ENCODE measurements at regions not wholly inside any gene's neighbourhood (a gene's known extent, or its start where the extent isn't known, plus 50 kb on each side); places are given as distances from the start of the nearest gene placed in this dataset.

GRCh38 chr12:118527310-118527709 is 151.0 kb downstream of the SUDS3 start:
- no peak for DNase-seq
- H3K4me1 ChIP-seq (ENCODE audit: insufficient read depth) = peaks cover 2% of the 10 kb centered on the region
- H3K27ac ChIP-seq = no peak overlapping the region

DNA sequence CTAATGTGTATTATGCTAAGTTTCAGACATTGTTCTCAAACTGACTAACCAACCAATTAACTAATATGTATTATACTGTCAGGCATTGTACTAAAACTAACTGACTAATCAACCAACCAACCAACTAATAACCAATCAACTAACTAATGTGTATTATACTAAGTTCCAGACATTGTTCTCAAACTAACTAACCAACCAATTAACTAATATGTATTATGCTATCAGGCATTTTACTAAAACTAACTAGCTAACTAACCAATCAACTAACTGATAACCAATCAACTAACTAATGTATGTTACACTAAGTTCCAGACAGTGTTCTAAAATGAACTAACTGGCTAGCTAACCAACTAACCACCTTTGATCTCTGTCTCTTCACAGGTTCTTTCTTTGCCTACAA is 152.3 kb downstream of the SUDS3 start:
- peaks cover 2% of the 10 kb centered on the region for H3K4me1 ChIP-seq (ENCODE audit: insufficient read depth)
- intact Hi-C loops (cut with DNase I) = no loop called here
- no peak overlapping the region for H3K4me3 ChIP-seq
- no peaks in the 10 kb centered on the region for H3K36me3 ChIP-seq
- H3K9me3 ChIP-seq = no peaks in the 10 kb centered on the region
- no peak for DNase-seq
- no peak for TF ChIP-seq EP300 (IDR thresholded peaks at IDR 0.05)
- H3K27me3 ChIP-seq = no peaks in the 10 kb centered on the region
- H3K27ac ChIP-seq = no peak overlapping the region

More at GRCh38 chr12:118527310-118527709, 151.0 kb downstream of the SUDS3 start:
- Histone ChIP-seq H3K36me3 (no peaks in the 10 kb centered on the region), H3K27me3 (no peaks in the 10 kb centered on the region), H3K4me3 (no peak overlapping the region), H3K9me3 (no peaks in the 10 kb centered on the region)
- TF ChIP-seq EP300 (IDR thresholded peaks at IDR 0.05) (no peak), POLR2A (IDR thresholded peaks at IDR 0.05) (no peak)
- TF ChIP-seq, protein P1, sequence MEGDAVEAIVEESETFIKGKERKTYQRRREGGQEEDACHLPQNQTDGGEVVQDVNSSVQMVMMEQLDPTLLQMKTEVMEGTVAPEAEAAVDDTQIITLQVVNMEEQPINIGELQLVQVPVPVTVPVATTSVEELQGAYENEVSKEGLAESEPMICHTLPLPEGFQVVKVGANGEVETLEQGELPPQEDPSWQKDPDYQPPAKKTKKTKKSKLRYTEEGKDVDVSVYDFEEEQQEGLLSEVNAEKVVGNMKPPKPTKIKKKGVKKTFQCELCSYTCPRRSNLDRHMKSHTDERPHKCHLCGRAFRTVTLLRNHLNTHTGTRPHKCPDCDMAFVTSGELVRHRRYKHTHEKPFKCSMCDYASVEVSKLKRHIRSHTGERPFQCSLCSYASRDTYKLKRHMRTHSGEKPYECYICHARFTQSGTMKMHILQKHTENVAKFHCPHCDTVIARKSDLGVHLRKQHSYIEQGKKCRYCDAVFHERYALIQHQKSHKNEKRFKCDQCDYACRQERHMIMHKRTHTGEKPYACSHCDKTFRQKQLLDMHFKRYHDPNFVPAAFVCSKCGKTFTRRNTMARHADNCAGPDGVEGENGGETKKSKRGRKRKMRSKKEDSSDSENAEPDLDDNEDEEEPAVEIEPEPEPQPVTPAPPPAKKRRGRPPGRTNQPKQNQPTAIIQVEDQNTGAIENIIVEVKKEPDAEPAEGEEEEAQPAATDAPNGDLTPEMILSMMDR (IDR thresholded peaks at IDR 0.05) = no peak
- intact Hi-C loops (cut with DNase I) = no loop called here
- WGBS, 3 donors = 93 to 97% (median 93%) methylated on average over 4 of the region's 4 CpGs

- no peaks in the 10 kb centered on the region for H3K9me3 ChIP-seq
- intact Hi-C loops (cut with DNase I) = no loop called here
- DNase-seq = no peak
- TF ChIP-seq EP300 (IDR thresholded peaks at IDR 0.05) = no peak
- TF ChIP-seq, protein P1 (IDR thresholded peaks at IDR 0.05) = no peak
- no peak for TF ChIP-seq POLR2A (IDR thresholded peaks at IDR 0.05)
- H3K27me3 ChIP-seq = no peaks in the 10 kb centered on the region
- peaks cover 2% of the 10 kb centered on the region for H3K4me1 ChIP-seq (ENCODE audit: insufficient read depth)
- WGBS, 3 donors = 68 to 69% (median 68%) methylated on average over 3 of the region's 3 CpGs
- H3K4me3 ChIP-seq = no peak overlapping the region
- no peak overlapping the region for H3K27ac ChIP-seq
- H3K36me3 ChIP-seq = no peaks in the 10 kb centered on the region
These were observed 157.6 kb downstream of the SUDS3 start for GRCh38 chr12:118534003-118534402.

DNA sequence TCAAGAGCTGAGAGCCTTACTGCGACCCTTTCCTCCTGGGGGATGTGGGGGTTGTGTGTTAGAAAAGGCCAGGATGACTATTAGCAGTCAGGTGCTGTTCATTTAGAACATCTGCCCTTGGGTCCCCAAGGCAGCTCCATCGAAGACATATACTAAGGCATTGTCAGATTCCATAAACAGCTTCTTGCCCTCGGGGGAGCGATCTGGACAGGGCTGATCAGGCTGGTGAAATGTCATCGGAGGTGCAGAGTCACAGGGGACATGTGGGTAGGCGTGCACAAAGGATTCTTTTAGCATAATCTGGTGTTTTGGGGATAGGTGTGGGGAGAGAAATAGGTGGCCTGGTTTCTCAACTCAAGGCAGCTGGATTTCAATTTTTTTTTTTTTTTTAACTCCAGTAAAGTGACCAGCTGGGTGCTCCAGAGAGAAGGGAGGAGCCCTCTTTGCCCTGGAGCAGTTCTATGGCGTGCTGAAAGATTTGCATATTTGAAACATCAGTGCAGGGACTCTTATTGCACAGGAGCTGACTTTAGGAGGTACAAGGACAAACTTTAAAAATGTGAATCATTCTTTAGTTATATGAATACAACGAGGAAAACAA is 160.1 kb downstream of the SUDS3 start:
- H3K4me1 ChIP-seq (ENCODE audit: insufficient read depth) = peaks cover 2% of the 10 kb centered on the region
- no peak overlapping the region for H3K27ac ChIP-seq
- no peaks in the 10 kb centered on the region for H3K9me3 ChIP-seq
- no peak for DNase-seq
- intact Hi-C loops (cut with DNase I) = no loop called here
- no peak overlapping the region for H3K4me3 ChIP-seq
- TF ChIP-seq, protein P1 (IDR thresholded peaks at IDR 0.05) = no peak
- TF ChIP-seq EP300 (IDR thresholded peaks at IDR 0.05) = no peak
- no peak for TF ChIP-seq POLR2A (IDR thresholded peaks at IDR 0.05)
- no peaks in the 10 kb centered on the region for H3K36me3 ChIP-seq
- 54 to 74% (median 66%) methylated on average over 8 of the region's 8 CpGs for WGBS, 3 donors
- no peaks in the 10 kb centered on the region for H3K27me3 ChIP-seq

- Histone ChIP-seq H3K27ac (no peak overlapping the region), H3K4me3 (no peak overlapping the region), H3K27me3 (no peaks in the 10 kb centered on the region), H3K9me3 (no peaks in the 10 kb centered on the region), H3K4me1 (ENCODE audit: insufficient read depth) (peaks cover 2% of the 10 kb centered on the region), H3K36me3 (no peaks in the 10 kb centered on the region)
- peak in 1 of 5 donors; percentile 8 for DNase-seq
- WGBS, 3 donors = 27 to 38% (median 28%) methylated on average over 10 of the region's 10 CpGs
- TF ChIP-seq, protein P1 (IDR thresholded peaks at IDR 0.05) = no peak
- TF ChIP-seq POLR2A (IDR thresholded peaks at IDR 0.05) (no peak), EP300 (IDR thresholded peaks at IDR 0.05) (no peak)
- intact Hi-C loops (cut with DNase I) = no loop called here
These were observed 161.1 kb downstream of the SUDS3 start for GRCh38 chr12:118537481-118537917.
